ENCODE measurements at regions not wholly inside any gene's neighbourhood (a gene's known extent, or its start where the extent isn't known, plus 50 kb on each side); places are given as distances from the start of the nearest gene placed in this dataset.
"Not testable (repeated sequence)": the region's sequence is repeated elsewhere in the genome, so short reads cannot be mapped to it uniquely, and the experiment has no call there.

GRCh38 chr1:177741476-177741875, 228.4 kb downstream of the SEC16B start:
- FAIRE-seq: no peak
- no peak for DNase-seq (ENCODE audit: low spot score in 2 of 2)

GRCh38 chr1:177739780-177740179, 230.1 kb downstream of the SEC16B start:
- no peak for FAIRE-seq
- DNase-seq (ENCODE audit: low spot score in 2 of 2): no peak

DNA sequence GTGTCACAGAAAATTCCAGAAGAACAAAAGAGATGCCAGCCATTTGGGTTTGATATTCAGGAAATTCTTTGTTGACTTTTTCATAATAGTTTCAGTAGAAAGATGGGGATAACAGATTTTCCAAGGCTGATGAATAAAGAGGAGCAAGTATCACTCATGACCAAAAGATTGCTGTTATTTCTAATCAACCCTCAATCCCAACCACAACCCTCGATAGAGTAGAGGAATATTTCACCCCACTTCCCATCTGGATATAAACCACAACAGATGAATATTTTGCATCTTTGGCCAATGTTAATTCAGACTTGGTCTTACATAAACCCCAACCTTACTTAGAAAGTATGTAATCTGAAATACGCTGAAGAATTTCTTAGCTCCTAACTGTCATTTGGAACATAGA, 232.4 kb downstream of the SEC16B start:
- no peak for FAIRE-seq
- no peak for DNase-seq (ENCODE audit: low spot score in 2 of 2)

DNA sequence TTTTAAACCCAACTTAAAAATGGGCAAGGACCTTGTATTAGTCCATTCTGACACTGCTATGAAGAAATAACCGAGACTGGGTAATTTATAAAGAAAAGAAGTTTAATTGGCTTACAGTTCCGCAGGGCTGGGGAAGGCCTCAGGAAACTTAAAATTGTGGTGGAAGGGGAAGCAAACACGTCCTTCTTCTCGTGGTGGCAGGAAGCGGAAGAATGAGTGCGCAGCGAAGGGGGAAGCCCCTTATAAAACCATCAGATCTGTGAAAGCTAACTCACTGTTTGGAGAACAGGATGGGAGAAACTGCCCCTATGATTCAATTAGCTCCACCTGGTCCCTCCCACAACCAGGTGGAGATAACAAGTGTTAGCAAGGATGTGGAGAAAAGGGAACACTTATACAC, 237.7 kb downstream of the SEC16B start:
- DNase-seq (ENCODE audit: low spot score in 2 of 2): no peak
- no peak for FAIRE-seq

GRCh38 chr1:177729646-177730045, 240.2 kb downstream of the SEC16B start:
- no peak for DNase-seq (ENCODE audit: low spot score in 2 of 2)
- no peak for FAIRE-seq

DNA sequence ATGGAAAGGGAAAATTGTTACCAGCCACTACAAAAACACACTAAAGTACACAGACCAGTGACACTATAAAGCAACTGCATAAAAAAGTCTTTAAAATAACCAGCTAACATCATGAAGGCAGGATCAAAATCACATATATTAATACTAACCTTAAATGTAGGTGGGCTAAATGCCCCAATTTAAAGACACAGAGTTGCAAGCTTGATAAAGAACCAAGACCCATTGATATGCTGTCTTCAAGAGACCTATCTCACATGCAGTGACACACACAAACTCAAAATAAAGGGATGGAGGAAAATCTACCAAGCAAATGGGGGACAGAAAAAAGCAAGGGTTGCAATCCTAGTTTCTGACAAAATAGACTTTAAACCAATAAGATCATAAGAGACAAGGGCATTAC, 246.3 kb downstream of the SEC16B start:
- FAIRE-seq (no peak), DNase-seq (ENCODE audit: low spot score in 2 of 2) (no peak)

DNA sequence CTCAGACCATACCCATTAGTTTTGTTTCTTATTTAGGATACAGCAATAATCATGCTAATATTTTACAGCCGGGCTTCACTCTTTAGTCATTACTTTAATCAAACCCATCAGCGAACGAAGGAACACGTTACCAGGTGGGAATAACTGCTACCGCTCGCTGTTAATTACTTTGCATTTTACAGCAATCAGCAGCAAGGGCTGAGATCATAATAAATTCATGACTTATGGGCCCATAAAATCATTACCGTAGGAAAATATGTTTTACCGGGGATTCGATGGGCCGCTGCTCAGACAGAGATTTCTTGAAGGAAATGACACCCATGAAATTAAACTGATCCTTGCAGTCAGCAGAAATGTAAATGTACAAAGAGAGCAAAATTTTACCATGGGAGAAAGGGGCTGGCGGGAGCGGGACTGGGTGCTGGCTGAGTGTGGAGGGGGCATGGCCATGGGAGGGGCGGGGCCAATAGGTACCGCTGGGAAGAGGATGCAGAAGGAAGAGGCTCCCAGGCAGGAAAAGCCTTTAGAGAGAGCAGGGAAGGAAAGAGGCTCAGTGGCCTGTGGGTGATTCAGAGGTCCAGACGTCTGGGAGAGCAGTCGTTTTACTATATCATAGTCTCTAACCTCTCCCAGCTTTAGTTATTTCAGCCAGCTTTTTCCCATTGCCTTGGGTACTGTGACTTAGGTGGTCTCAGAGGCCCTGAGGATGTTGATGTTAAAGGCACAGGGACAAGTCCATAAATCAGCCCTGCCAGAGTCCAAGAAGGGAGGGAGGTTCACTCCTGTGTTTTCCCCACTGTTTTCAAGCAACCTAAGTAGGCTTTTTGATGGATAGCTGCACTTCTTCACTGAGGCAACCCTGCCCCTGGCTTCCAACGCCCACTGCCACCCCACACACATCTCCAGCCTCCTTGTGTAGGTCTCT, 258.9 kb downstream of the SEC16B start:
- FAIRE-seq (no peak), DNase-seq (ENCODE audit: low spot score in 2 of 2) (no peak)

GRCh38 chr1:177708406-177708805, 261.5 kb downstream of the SEC16B start:
- DNase-seq (ENCODE audit: low spot score in 2 of 2) (no peak), FAIRE-seq (no peak)

GRCh38 chr1:177706977-177707376, 262.9 kb downstream of the SEC16B start:
- FAIRE-seq (no peak), DNase-seq (ENCODE audit: low spot score in 2 of 2) (no peak)

DNA sequence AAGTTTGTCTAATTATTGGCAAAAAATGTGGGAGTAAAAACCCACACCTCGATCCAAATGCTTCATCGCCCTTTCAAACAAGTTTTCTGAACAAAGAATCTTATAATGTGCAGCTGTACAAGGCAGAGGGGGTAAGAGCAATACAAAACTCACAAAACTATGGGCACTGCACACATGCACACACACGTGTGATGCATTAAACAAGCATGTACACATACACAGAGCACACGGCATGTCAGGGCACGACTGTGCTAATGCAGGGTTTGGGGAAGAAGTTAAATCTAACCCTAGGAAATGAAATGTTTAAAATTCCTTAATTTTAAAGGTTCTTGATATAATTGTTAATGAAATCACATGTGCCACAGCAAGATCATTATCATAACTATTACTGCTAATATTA, 264.0 kb downstream of the SEC16B start:
- FAIRE-seq (no peak), DNase-seq (ENCODE audit: low spot score in 2 of 2) (no peak)

DNA sequence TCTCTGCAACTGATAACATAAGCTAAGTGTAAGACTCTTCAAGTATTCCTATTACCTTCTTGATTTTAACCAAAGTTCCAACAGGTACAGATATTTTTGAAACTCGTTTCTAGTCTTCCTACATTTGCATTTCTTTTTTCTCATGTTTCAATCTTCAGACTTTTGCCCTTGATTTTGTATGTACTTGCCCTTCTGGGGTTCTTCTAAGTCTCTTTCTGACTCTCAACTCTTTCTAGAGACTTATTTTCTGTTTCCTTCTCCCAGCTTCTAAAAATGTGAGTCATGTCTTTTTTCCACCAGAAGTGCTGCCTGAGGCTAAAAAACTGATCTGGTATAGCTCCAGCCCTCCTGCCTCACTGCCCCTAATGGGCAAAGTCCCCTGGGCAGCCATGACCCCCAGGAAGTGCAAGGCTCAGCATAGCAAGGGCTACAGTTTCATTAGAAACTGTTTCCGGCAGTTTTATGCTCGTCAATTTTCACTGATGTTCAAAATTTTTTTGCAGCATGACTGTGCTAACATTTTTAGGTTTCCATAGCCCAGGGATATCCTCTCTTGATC, 265.9 kb downstream of the SEC16B start:
- FAIRE-seq: no peak
- no peak for DNase-seq (ENCODE audit: low spot score in 2 of 2)

DNA sequence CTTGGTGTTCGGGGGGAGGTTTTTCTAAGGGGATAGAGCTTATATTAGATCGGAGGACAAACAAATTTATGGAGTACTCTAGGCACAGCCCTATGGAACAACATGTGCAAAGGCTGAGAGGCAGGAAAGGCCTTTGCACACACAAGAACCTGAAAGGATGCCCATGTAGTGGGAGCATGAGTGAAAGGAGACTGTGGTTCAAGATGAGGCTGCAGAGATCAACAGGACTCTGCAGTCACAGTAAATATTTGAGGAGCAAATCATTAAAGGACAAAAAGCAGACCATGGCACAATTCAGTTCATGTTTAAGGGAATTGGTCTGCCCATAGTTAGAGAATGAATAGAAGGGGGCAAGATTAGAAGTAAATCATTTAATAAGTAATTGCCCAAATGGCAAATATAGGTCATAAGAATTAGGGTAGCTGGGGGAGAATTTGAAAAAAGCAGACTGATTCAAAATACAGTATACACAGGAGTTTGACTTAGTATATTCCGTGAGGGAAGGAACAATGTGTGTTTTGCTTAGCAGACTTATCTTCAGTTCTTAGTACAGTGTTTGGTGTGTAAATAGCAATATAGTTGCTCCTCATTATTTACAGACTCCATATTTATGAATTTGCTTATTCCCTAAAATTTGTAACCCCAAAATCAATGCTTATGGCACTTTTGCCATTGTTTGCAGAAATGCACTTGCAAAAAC, 268.1 kb downstream of the SEC16B start:
- no peak for FAIRE-seq
- no peak for DNase-seq (ENCODE audit: low spot score in 2 of 2)

DNA sequence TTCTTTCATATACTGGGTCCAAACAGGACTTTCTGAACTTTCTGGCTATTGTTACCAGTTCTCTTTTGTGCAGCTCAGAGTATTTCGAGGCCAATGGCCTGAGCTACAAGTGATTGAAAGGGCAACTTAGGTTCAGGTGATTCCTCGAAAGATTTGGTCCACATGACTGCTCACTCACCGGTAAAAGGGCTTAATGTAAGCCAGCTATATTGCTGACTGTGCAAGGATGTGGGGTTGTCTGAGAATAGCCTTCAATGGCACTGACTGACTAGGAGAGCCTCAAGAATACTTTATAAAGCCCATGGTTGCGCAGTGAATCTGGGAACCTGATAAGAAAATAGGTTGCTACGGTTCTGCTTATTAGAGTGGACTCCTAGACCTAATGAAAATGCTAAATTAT, 269.0 kb downstream of the SEC16B start:
- FAIRE-seq (no peak), DNase-seq (ENCODE audit: low spot score in 2 of 2) (no peak)

GRCh38 chr1:177690996-177691395, 278.9 kb downstream of the SEC16B start:
- FAIRE-seq (no peak), DNase-seq (ENCODE audit: low spot score in 2 of 2) (no peak)

GRCh38 chr1:177687544-177687943, 282.3 kb downstream of the SEC16B start:
- FAIRE-seq (no peak), DNase-seq (ENCODE audit: low spot score in 2 of 2) (no peak)

DNA sequence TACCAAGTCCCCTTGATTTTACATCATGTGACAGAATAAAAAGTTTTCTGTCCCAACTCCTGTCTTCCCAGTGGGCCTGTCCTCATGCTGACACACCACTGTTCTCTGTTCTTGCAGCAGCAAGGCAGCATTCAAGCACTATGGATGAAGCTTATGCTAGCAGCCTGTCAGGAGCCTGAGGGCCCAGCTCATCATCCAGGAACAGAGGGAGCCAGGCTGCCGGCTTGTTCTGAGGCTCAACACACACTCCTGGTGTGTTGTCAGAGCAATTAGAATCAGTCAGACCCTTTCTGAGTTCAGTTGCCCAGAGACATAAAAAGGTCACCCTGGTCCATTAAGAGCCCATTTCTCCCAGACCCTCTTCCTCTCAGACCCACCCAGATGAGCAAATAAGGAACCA, 282.9 kb downstream of the SEC16B start:
- DNase-seq (ENCODE audit: low spot score in 2 of 2) (no peak), FAIRE-seq (no peak)

DNA sequence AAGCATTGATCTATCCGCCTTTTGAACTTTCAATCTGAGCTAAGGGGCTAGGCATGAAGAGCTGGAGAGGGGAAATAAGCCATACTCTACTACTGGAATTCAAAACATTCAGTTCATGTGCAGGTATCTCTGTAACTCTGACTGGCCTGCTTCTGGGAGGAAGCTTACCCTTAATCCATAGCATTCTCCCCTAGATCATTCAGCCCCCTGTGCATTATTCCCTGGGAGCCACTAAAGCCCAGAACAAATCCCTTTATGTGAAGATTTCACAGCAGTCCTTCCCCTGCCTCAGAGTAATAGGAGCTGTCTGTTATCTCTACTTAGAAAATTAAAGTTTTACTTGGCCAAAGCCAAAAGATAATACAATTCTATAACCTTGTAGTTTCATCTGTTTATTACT, 300.7 kb downstream of the SEC16B start:
- DNase-seq (ENCODE audit: low spot score in 2 of 2) (no peak), FAIRE-seq (no peak)

- FAIRE-seq: no peak
These were observed 303.9 kb downstream of the SEC16B start for GRCh38 chr1:177665935-177666334.

GRCh38 chr1:177664742-177665141, 305.1 kb downstream of the SEC16B start:
- DNase-seq (ENCODE audit: low spot score in 2 of 2); FAIRE-seq: not testable (repeated sequence)

More at GRCh38 chr1:177665935-177666334, 303.9 kb downstream of the SEC16B start:
- no peak for DNase-seq (ENCODE audit: low spot score in 2 of 2)

GRCh38 chr1:177660188-177660587, 309.7 kb downstream of the SEC16B start:
- no peak for FAIRE-seq
- no peak for DNase-seq (ENCODE audit: low spot score in 2 of 2)

GRCh38 chr1:177659281-177659680, 310.6 kb downstream of the SEC16B start:
- no peak for FAIRE-seq
- DNase-seq (ENCODE audit: low spot score in 2 of 2): no peak
